ENCODE measurements at regions not wholly inside any gene's neighbourhood (a gene's known extent, or its start where the extent isn't known, plus 50 kb on each side); places are given as distances from the start of the nearest gene placed in this dataset.

DNA sequence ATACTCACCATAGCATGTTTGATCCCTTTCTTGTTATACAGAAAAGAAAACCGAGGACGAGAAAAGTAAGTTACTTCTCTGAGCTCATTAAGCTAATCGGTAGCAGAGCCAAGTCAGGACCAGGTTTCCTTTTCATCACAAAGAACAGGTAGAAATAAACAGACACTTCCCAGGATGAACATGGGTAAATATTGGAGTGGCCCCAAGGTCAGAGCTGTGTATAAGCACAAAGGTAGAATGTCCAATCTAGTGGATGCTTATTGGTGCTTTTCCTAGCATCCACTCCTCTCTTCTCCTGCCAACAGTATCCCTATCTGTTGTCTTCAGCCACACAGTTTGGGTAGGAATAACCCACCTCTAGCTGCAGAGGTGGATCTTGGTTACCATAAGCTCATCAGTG lies 52.8 kb upstream of the THUMPD3 start:
- no peak overlapping the region for H3K4me3 ChIP-seq
- H3K4me1 ChIP-seq (replicated peaks in 1 of 2; ENCODE audit: control insufficient read depth in 2 of 2, insufficient read depth in 2 of 2, low read length in 2 of 2) = no peaks in the 10 kb centered on the region
- ChIA-PET CTCF (ENCODE audit: low intra/inter-chr PET ratio) (no interaction called here), POLR2A (interaction anchor here (1.1 to 1.2 kb wide), 2 partner anchors 54 to 213 kb away, joined by 3 read pairs; no protein-coding TSS in a partner anchor)
- no peak overlapping the region for H3K9ac ChIP-seq (ENCODE audit: insufficient read depth in 1 of 2, low read depth in 2 of 2, low read length in 2 of 2)
- in situ Hi-C loops (cut with MboI) = no loop called here
- DNase-seq (ENCODE audit: extremely low read depth in 1 of 4, low spot score in 3 of 4) (no peak), ATAC-seq (no peak), FAIRE-seq (no peak)
- H3K9me1 ChIP-seq (ENCODE audit: control insufficient read depth, insufficient read depth, low read length) = no peaks in the 10 kb centered on the region
- H3K79me2 ChIP-seq (ENCODE audit: control insufficient read depth, insufficient read depth, low read length) = no peaks in the 10 kb centered on the region
- WGBS (ENCODE audit: insufficient coverage, low coverage, missing lambda C conversion rate) = 0% methylated on average over 3 of the region's 3 CpGs
- H3K36me3 ChIP-seq (ENCODE audit: control insufficient read depth, insufficient read depth, low read length) = no peaks in the 10 kb centered on the region
- H3K9me3 ChIP-seq (replicated peaks; ENCODE audit: control insufficient read depth, insufficient read depth, low read depth, low read length) = no peaks in the 10 kb centered on the region
- H3K4me2 ChIP-seq (ENCODE audit: insufficient read depth, low read length) = no peak overlapping the region
- H4K20me1 ChIP-seq (replicated peaks; ENCODE audit: control insufficient read depth, insufficient read depth, low read length) = no peaks in the 10 kb centered on the region
- BruUV-seq (replicated peaks) = no TSS peak
- no peak overlapping the region for H3K27ac ChIP-seq (ENCODE audit: extremely low read depth, low read depth, low read length)
- peaks cover 19 to 50% of the 10 kb centered on the region in 2 experiments for H3K27me3 ChIP-seq (ENCODE audit: control insufficient read depth in 2 of 2, insufficient read depth in 2 of 2, low read length in 2 of 2)
- intact Hi-C loops (cut with micrococcal nuclease) = no loop called here
- no peak for TF ChIP-seq BCOR (IDR thresholded peaks at IDR 0.05)
- no peak for TF ChIP-seq BACH1 (tag; IDR thresholded peaks at IDR 0.05)
- TF ChIP-seq PRPF4 (IDR thresholded peaks at IDR 0.05; ENCODE audit: insufficient read depth, low read depth, low read length, poor library complexity, severe bottlenecking) = no peak
- no peak for TF ChIP-seq CTCFL (IDR thresholded peaks at IDR 0.05; ENCODE audit: borderline replicate concordance, insufficient read depth, low read depth, low read length, poor library complexity, severe bottlenecking)
- no peak for TF ChIP-seq MTA3 (IDR thresholded peaks at IDR 0.05; ENCODE audit: borderline replicate concordance)
- TF ChIP-seq, protein P1, sequence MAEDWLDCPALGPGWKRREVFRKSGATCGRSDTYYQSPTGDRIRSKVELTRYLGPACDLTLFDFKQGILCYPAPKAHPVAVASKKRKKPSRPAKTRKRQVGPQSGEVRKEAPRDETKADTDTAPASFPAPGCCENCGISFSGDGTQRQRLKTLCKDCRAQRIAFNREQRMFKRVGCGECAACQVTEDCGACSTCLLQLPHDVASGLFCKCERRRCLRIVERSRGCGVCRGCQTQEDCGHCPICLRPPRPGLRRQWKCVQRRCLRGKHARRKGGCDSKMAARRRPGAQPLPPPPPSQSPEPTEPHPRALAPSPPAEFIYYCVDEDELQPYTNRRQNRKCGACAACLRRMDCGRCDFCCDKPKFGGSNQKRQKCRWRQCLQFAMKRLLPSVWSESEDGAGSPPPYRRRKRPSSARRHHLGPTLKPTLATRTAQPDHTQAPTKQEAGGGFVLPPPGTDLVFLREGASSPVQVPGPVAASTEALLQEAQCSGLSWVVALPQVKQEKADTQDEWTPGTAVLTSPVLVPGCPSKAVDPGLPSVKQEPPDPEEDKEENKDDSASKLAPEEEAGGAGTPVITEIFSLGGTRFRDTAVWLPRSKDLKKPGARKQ (CRISPR knock-in tag; IDR thresholded peaks at IDR 0.05) = no peak
- no peak for TF ChIP-seq TEAD2 (tag; IDR thresholded peaks at IDR 0.05)
- no peak overlapping the region for H2AFZ ChIP-seq (ENCODE audit: low read depth, low read length)
